ENCODE measurements at regions not wholly inside any gene's neighbourhood (a gene's known extent, or its start where the extent isn't known, plus 50 kb on each side); places are given as distances from the start of the nearest gene placed in this dataset.
A peak's percentile ranks its signal among the peaks of the same experiment; 100 is the strongest.

DNA sequence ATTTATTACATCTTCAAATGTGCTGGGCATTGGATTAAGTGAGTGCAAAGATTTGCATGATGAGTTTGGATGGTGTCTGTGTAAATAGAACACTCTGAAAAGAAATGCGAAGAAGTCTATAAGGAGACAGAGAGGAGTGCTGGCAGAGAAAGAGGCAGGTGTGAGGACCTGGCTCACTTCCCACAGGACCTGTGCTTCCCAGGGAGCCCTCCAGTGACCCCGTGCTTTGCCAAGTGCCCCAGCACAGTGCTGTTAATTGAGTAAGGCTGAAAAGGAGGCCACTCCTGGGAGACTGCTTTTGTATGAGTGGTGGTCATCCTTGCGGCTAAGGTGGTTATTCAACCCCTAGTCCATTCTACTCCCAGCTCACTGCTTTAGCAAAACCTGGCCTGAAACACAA is 230.8 kb downstream of the OSR1 start:
- ChIA-PET CTCF (no interaction called here), POLR2A (no interaction called here)
- no peak overlapping the region for H3K4me3 ChIP-seq (ENCODE audit: low read depth, low read length)
- DNase-seq (ENCODE audit: low read depth, low spot score) = no peak
- TF ChIP-seq, protein P1, sequence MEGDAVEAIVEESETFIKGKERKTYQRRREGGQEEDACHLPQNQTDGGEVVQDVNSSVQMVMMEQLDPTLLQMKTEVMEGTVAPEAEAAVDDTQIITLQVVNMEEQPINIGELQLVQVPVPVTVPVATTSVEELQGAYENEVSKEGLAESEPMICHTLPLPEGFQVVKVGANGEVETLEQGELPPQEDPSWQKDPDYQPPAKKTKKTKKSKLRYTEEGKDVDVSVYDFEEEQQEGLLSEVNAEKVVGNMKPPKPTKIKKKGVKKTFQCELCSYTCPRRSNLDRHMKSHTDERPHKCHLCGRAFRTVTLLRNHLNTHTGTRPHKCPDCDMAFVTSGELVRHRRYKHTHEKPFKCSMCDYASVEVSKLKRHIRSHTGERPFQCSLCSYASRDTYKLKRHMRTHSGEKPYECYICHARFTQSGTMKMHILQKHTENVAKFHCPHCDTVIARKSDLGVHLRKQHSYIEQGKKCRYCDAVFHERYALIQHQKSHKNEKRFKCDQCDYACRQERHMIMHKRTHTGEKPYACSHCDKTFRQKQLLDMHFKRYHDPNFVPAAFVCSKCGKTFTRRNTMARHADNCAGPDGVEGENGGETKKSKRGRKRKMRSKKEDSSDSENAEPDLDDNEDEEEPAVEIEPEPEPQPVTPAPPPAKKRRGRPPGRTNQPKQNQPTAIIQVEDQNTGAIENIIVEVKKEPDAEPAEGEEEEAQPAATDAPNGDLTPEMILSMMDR (IDR thresholded peaks at IDR 0.05; ENCODE audit: insufficient read depth, low read length, missing control alignments) = no peak

DNA sequence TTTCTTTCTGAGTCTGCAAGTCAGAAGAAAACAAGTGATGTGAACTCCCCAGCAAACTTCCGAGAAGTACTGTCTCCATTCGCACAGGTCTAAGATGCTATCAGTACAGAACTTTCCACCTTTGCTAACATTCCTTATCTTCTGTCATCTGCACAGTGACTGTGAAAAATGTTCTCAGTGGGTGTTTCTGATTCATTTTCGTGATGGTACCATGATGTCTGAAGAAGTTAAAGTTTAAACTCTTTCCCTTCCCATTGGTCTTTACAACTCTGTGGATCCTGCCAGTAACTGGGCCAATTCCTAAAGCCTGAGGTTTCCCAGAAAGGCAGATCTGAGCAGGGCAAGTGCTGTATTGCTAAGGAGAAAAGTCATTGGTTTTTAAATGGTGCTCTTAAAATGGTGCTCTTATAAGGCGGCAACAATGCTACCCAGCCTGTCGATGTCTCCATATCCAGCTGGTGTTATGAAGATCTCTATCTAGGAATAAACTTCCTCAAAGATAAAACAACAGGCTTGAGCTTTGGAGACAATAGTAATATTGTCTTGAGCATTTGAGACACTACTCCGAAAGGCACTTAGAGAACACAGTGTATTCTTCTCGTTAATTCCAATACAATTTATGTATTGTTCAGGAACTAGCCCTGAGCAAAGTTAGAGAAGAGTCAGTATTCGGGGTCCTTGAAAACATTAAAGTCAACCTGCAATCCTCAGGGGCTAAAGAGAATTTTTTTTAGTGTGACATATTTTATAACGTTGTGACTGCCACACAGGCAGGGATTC is 232.3 kb downstream of the OSR1 start:
- POLR2A ChIA-PET = no interaction called here
- CTCF ChIA-PET = interaction anchor here (0.5 to 1.6 kb wide), 2 partner anchors 11 to 135 kb away, joined by 3 to 5 read pairs; no protein-coding TSS in a partner anchor
- no peak for DNase-seq (ENCODE audit: low read depth, low spot score)
- TF ChIP-seq, protein P1 (IDR thresholded peaks at IDR 0.05; ENCODE audit: insufficient read depth, low read length, missing control alignments) = no peak
- H3K4me3 ChIP-seq (ENCODE audit: low read depth, low read length) = no peak overlapping the region

DNA sequence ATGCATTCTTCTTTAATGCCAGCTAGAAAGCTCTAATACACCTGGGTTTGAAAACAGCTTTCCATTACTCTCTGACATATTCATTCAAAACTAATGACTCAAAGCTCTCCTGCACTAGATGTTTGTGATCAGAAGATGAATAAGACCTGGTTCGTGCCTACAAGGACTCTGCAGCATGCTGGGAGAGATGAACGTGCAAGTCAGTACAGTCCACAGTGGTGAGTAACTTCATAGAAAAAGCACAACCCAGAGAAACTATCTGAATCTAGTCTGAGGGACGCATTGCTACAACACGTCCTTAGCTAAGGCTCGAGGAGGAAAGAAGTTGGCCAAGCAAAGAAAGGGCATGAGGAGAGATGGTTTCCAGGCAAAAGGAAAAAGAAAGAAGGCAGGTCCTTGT is 234.3 kb downstream of the OSR1 start:
- H3K4me3 ChIP-seq (ENCODE audit: low read depth, low read length) = no peak overlapping the region
- peak; percentile 92 for DNase-seq (ENCODE audit: low read depth, low spot score)
- TF ChIP-seq, protein P1 (IDR thresholded peaks at IDR 0.05; ENCODE audit: insufficient read depth, low read length, missing control alignments) = no peak
- CTCF ChIA-PET = interaction anchor here (1.3 to 1.4 kb wide), 2 partner anchors 9 to 14 kb away, joined by 3 to 4 read pairs; no protein-coding TSS in a partner anchor
- POLR2A ChIA-PET = interaction anchor here (1.0 to 1.2 kb wide), 4 partner anchors 14 to 235 kb away, joined by 3 to 7 read pairs (median 4); partner anchors contain the start of gene OSR1

DNA sequence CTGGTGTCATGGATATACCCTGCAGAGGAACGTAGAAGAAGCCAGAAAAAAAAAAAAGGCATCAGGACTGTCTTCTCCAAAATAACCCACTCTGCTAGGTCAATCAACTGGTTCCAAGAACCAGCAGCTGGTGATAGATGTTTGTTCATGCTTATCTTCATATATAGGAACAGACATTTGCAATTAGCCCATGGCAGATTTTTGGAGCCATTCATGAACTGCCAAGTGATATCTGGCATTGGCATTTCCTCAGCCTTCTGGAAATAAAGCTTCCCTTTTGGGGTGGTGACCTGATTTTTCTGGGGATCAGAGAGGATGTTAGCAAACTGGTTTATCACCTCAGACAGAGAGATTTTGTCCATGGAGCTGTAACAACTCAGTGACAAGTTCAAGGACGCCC is 234.9 kb downstream of the OSR1 start:
- TF ChIP-seq, protein P1 (IDR thresholded peaks at IDR 0.05; ENCODE audit: insufficient read depth, low read length, missing control alignments) = no peak
- DNase-seq (ENCODE audit: low read depth, low spot score) = no peak
- no peak overlapping the region for H3K4me3 ChIP-seq (ENCODE audit: low read depth, low read length)
- ChIA-PET POLR2A (interaction anchor here (1.0 to 1.2 kb wide), 4 partner anchors 14 to 235 kb away, joined by 3 to 7 read pairs (median 4); partner anchors contain the start of gene OSR1), CTCF (interaction anchor here (1.0 to 1.4 kb wide), 3 partner anchors 9 to 17 kb away, joined by 3 to 4 read pairs (median 3); no protein-coding TSS in a partner anchor)

DNA sequence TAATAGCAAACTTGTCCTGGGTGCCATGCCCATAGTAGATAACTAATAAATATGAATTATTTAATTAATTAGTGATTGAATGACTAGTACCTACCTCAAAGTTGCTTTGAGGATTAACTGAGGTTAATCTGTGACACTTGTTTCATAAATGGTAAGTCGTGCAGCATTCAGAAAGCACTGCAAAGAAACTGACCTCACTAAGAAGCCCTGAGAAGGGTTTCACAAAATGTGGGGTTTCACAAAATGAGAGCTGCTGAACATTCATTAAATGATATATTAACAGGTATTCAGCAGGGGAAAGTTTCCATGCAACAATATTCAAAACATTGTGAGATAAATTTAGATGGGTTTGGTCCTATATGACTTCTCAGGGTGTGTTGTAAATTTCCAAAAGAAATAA is 236.2 kb downstream of the OSR1 start:
- POLR2A ChIA-PET = no interaction called here
- H3K4me3 ChIP-seq (ENCODE audit: low read depth, low read length) = no peak overlapping the region
- TF ChIP-seq, protein P1 (IDR thresholded peaks at IDR 0.05; ENCODE audit: insufficient read depth, low read length, missing control alignments) = no peak
- CTCF ChIA-PET = no interaction called here
- no peak for DNase-seq (ENCODE audit: low read depth, low spot score)
